Upper lobe of right lung (tissue), 1 donor: ENCODE measurements at regions not wholly inside any gene's neighbourhood (a gene's known extent, or its start where the extent isn't known, plus 50 kb on each side); places are given as distances from the start of the nearest gene placed in this dataset.

Source experiments
- ATAC-seq: fragments of 200-7000 bp; cut with Tn5 transposase; one replicate; pipeline ENCODE4 v1.9.1; 2020; ENCODE audit warnings: mild to moderate bottlenecking, moderate library complexity
- DNase-seq: peaks from one replicate; pipeline ENCODE4 v3.0.0-alpha.2; 2020
- H3K27ac ChIP-seq: fragments of 200-600 bp; one replicate; pipeline ENCODE4 v1.8.0; 2022
- H3K27me3 ChIP-seq: fragments of 200-600 bp; one replicate; pipeline ENCODE4 v1.8.0; 2022; ENCODE audit warnings: mild to moderate bottlenecking
- H3K36me3 ChIP-seq: fragments of 200-600 bp; one replicate; pipeline ENCODE4 v1.8.0; 2022
- H3K4me1 ChIP-seq: fragments of 200-600 bp; one replicate; pipeline ENCODE4 v1.8.0; 2022
- H3K4me3 ChIP-seq: fragments of 200-600 bp; one replicate; pipeline ENCODE4 v1.8.0; 2022; ENCODE audit warnings: mild to moderate bottlenecking
- H3K9me3 ChIP-seq: fragments of 200-600 bp; one replicate; pipeline ENCODE4 v1.8.0; 2022
- CTCF ChIP-seq: fragments of 200-600 bp; IDR thresholded peaks from one replicate; pipeline ENCODE4 v1.8.0; 2022; ENCODE audit warnings: antibody characterized with exemption
- intact Hi-C: fragments of 100-400 bp; cut with DNase I; formaldehyde crosslinking; loops from one replicate; pipeline ENCODE4 v1.11.0; 2022
- donor health status: DM: no; HTN: yes; CAD: no; lungs with severe emphysema.

GRCh38 chr2:185644828-185645227, 93.8 kb upstream of the FSIP2 start:
- intact Hi-C loops, result no loop called here
- no peaks in the 10 kb centered on the region for H3K4me1 ChIP-seq
- H3K4me3 ChIP-seq, result no peak overlapping the region
- no peaks in the 10 kb centered on the region for H3K27me3 ChIP-seq
- no peak for TF ChIP-seq CTCF
- no peaks in the 10 kb centered on the region for H3K36me3 ChIP-seq
- no peaks in the 10 kb centered on the region for H3K9me3 ChIP-seq
- ATAC-seq, result no peak
- no peak for DNase-seq
- no peak overlapping the region for H3K27ac ChIP-seq

DNA sequence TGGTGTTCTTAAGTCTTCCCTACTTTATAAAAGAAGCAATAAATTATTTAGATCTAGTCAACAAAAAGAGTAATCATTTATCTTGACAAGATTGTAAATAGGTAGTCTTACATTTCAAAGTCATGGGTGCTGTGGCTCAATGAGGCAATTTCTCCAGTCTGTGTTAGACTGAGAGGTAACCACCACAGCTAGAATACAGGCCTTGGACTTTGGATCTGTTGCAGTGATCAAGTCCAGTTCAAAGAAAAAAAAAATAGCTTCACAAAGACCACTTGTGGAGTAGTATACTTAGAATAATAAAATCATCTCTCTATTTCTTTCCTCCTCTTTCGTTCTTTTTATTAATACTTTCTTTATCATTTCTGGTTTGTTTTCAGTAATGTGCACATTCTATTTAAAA, 93.1 kb upstream of the FSIP2 start:
- Histone ChIP-seq H3K27ac (no peak overlapping the region), H3K27me3 (no peaks in the 10 kb centered on the region), H3K36me3 (no peaks in the 10 kb centered on the region), H3K4me1 (no peaks in the 10 kb centered on the region), H3K9me3 (no peaks in the 10 kb centered on the region), H3K4me3 (no peak overlapping the region)
- no peak for DNase-seq
- ATAC-seq, result no peak
- intact Hi-C loops, result no loop called here
- no peak for TF ChIP-seq CTCF

GRCh38 chr2:185658750-185659149, 79.9 kb upstream of the FSIP2 start:
- Histone ChIP-seq H3K36me3 (no peaks in the 10 kb centered on the region), H3K4me1 (no peaks in the 10 kb centered on the region), H3K9me3 (no peaks in the 10 kb centered on the region), H3K27me3 (no peaks in the 10 kb centered on the region), H3K4me3 (no peak overlapping the region), H3K27ac (no peak overlapping the region)
- no peak for TF ChIP-seq CTCF
- intact Hi-C loops, result no loop called here
- ATAC-seq (no peak), DNase-seq (no peak)

DNA sequence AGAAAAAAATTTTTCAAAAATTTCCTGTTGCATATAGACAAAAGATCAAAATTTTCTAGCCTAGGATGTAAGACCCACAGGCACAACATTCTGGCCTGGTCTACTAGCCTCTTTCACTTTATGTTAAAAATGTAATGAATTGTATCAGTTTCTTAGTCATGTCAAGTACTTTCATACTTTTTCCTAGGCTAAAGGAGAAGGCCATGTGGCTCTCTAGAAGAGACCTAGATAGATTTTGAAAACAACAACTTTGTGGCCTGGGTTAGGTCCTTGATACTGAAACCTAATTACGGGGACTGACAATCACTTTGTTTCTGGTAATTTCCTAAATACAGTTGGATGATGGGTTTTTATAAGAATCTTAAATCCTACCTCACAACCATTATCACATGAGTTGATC, 74.8 kb upstream of the FSIP2 start:
- intact Hi-C loops, result no loop called here
- ATAC-seq, result no peak
- Histone ChIP-seq H3K9me3 (no peaks in the 10 kb centered on the region), H3K4me1 (no peaks in the 10 kb centered on the region), H3K36me3 (no peaks in the 10 kb centered on the region), H3K27me3 (no peaks in the 10 kb centered on the region), H3K4me3 (no peak overlapping the region), H3K27ac (no peak overlapping the region)
- no peak for DNase-seq
- TF ChIP-seq CTCF, result no peak

- H3K27ac ChIP-seq, result no peak overlapping the region
- no peaks in the 10 kb centered on the region for H3K9me3 ChIP-seq
- H3K4me3 ChIP-seq, result no peak overlapping the region
- H3K36me3 ChIP-seq, result no peaks in the 10 kb centered on the region
- H3K27me3 ChIP-seq, result no peaks in the 10 kb centered on the region
- ATAC-seq (no peak), DNase-seq (no peak)
- no peak for TF ChIP-seq CTCF
- intact Hi-C loops, result no loop called here
- no peaks in the 10 kb centered on the region for H3K4me1 ChIP-seq
These were observed 74.2 kb upstream of the FSIP2 start for GRCh38 chr2:185664384-185664783.

GRCh38 chr2:185665251-185665814, 73.3 kb upstream of the FSIP2 start:
- H3K27me3 ChIP-seq, result no peaks in the 10 kb centered on the region
- H3K27ac ChIP-seq, result no peak overlapping the region
- DNase-seq, result no peak
- no peaks in the 10 kb centered on the region for H3K36me3 ChIP-seq
- H3K4me3 ChIP-seq, result no peak overlapping the region
- no peaks in the 10 kb centered on the region for H3K4me1 ChIP-seq
- H3K9me3 ChIP-seq, result no peaks in the 10 kb centered on the region
- no peak for ATAC-seq
- no peak for TF ChIP-seq CTCF
- intact Hi-C loops, result no loop called here
